NCI-H82 (cell line): ENCODE measurements at regions not wholly inside any gene's neighbourhood (a gene's known extent, or its start where the extent isn't known, plus 50 kb on each side); places are given as distances from the start of the nearest gene placed in this dataset.

Source experiments
- DNase-seq: peaks from one replicate; lab custom pipeline; 2025; lab: John Stamatoyannopoulos, UW

- peak; percentile 3 for DNase-seq
Measured at GRCh38 chr14:33871394-33871793, 79.5 kb downstream of the EGLN3 start.

- DNase-seq, result no peak
Measured at GRCh38 chr14:33866425-33867088, 84.3 kb downstream of the EGLN3 start.

GRCh38 chr14:33862261-33862802, 88.5 kb downstream of the EGLN3 start:
- DNase-seq, result no peak

GRCh38 chr14:33859306-33859705, 91.6 kb downstream of the EGLN3 start:
- no peak for DNase-seq

GRCh38 chr14:33857650-33858049, 93.2 kb downstream of the EGLN3 start:
- DNase-seq, result no peak

GRCh38 chr14:33855672-33856071, 95.2 kb downstream of the EGLN3 start:
- DNase-seq, result peak; percentile 68
